ENCODE measurements at regions not wholly inside any gene's neighbourhood (a gene's known extent, or its start where the extent isn't known, plus 50 kb on each side); places are given as distances from the start of the nearest gene placed in this dataset.

DNA sequence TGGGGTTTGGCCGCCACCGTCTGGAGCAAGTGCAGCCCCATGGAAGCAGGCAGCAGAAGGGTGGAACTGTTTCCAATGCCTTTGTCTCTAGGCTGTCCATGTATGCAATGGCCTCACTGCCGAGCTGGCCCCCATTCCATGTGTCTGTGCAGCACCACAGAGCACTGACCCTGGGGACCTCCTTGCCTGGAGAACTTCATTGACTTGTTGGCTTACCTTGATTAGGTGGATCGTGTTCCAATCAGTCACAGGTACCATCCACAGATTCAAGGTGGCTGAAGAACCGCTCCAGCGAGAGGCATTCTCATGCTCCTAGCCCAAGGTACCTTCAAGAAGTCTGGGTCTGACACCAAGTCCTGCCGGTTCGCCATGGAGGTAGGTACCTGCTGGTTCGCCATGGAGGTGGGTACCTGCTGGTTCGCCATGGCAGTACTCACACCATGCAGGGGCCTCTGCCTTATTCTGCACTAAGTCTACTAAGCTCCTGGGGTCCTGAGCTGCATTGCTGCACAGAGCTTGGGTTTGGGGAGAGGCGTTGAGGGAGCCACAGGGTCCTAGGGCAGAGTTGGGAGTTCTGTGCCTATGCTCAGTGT, 358.3 kb upstream of the IRX1 start:
- no peak for DNase-seq (ENCODE audit: extremely low read depth, low read depth)

- DNase-seq (ENCODE audit: extremely low read depth, low read depth): no peak
These were observed 361.1 kb upstream of the IRX1 start for GRCh38 chr5:3234566-3234965.

GRCh38 chr5:3230941-3231340, 364.7 kb upstream of the IRX1 start:
- no peak for DNase-seq (ENCODE audit: extremely low read depth, low read depth)

DNA sequence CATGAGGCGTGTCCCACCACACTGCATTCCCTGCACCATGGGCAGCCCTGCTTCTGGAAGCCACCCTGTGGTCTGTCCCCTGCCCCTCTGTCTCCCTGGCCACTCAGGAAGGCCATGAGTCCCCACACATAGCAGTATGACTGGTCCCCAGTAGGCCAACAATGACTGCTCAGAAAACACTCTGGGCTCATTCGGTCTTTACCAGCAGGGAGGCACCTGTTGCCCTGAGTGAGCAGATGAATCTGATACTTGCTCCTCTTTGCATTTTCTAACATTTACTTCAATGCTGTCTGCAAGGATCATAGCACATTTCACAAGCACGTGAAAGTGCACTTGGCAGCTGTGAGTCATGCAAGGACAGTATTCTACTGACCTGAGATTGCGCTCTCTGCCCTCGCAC, 365.4 kb upstream of the IRX1 start:
- no peak for DNase-seq (ENCODE audit: extremely low read depth, low read depth)

- no peak for DNase-seq (ENCODE audit: extremely low read depth, low read depth)
These were observed 369.3 kb upstream of the IRX1 start for GRCh38 chr5:3226196-3226920.

- no peak for DNase-seq (ENCODE audit: extremely low read depth, low read depth)
These were observed 370.3 kb upstream of the IRX1 start for GRCh38 chr5:3225201-3225960.

DNA sequence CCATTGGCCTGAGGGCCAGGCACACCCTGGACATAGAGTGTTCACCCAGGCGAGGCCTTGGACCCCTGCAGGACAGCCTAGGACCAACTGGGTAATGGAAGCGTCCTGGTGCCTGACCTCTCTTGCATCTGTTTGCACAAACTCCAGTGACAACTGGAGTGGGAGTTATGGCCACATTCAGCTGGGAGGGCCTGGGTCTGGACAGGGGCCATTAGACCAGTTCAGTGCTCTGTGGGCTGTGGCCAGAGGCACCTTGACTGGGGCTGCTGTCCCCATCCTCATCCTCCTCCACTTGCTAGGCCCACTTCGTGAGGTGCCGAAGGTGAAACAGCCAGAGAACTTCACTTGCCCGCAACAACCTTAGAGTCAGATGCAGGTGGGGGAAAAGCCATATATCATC, 372.7 kb upstream of the IRX1 start:
- no peak for DNase-seq (ENCODE audit: extremely low read depth, low read depth)

GRCh38 chr5:3221432-3221831, 374.2 kb upstream of the IRX1 start:
- DNase-seq (ENCODE audit: extremely low read depth, low read depth): no peak

GRCh38 chr5:3220638-3221288, 374.9 kb upstream of the IRX1 start:
- DNase-seq (ENCODE audit: extremely low read depth, low read depth): no peak

DNA sequence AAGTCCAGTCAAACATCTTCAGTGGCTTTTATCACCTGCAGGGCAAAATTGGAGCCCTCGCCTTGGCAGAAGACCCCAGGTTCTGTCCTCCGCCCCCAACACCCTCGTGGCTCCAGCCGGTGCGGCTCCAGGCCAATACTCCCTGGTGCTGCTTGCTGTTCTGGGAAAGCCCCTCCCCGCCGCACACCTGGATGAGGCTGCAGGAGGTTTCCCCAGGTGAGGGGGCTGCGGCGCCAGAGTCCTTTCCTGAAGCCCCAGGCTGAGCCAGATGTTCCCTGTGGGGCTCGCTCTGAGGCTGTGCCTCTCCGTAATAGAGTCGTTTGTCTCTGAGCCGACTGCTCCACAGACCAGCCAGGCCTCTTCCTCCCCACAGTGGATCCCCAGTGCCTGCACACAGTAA, 375.4 kb upstream of the IRX1 start:
- no peak for DNase-seq (ENCODE audit: extremely low read depth, low read depth)

DNA sequence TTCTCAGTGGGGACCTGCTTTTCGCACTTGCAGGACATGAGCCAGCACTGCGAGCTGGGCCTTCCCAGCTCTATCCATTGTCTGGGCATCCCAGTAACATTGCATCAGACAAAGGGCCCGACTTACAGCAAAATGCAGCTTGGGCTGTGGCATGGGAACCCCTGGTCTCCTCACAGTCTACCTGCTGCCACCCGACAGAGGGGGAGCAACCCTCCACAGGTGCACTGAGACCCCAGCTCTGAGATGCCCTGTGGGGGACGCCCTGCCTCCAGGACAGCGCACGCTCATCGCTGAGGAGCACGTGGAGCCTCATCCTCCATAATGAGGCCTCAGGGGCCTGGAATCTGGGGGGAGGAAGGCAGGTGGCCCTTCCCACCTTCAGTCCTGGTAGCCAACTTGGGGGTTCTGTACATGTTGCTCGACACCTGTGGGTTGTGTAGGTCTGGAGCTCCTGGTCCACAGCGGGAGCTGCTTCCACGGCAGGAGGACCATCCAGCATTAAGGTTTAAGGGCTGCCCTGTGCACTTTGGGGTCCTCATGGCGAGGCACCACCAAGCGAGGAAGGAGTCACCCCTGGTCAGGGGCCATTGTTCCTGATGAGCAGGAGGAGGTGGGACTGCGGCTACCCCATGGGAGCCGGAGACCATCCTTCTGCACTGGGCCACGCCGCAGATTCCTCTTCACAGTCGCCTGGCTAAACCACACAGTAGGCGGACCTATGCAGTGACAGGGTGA, 376.5 kb upstream of the IRX1 start:
- no peak for DNase-seq (ENCODE audit: extremely low read depth, low read depth)

GRCh38 chr5:3217771-3218495, 377.7 kb upstream of the IRX1 start:
- no peak for DNase-seq (ENCODE audit: extremely low read depth, low read depth)

GRCh38 chr5:3217114-3217513, 378.5 kb upstream of the IRX1 start:
- DNase-seq (ENCODE audit: extremely low read depth, low read depth): no peak

DNA sequence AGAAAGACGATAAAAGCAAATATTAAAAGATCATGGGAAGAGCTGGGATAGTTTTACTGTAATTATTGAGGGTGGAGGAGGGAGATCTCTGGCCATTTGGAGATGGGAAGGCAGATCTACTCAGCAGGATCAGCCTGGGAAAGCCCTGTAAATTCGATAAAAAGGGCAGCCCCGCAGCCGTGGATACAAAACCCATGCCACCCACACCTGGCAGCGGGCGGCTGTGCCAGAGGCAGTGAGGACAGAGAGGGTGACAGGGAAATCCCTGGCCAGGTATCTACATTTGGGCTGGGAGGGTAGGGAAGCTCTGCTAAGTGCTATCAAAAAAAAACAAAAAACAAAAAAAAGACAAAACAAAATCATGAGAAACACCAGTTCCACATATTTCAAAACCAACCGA, 379.2 kb upstream of the IRX1 start:
- no peak for DNase-seq (ENCODE audit: extremely low read depth, low read depth)

DNA sequence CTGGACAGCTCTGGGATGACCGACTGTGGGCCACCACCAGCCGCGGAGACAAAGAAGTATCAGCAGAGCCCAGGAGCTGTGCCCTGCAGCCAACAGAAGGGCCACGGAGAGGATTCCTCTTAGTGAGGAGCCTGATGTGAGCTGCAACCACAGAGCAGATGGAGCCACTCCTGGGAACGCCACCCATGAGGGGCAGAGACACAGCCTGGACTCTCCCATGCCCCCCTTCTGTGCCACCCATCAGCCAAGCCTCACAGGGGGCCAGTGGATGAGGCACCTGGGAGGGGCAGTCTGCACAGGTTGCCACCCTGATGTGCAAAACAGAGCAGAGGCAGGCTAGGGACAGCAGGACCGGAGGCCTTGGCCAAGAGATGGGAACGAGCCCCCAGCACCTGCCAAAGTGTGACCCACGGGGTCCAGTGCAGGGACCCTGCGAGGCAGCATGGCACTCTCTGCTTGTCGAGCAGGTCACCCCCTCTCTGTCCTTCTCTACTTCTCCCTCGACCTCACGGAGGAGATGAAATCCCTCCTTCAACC, 380.7 kb upstream of the IRX1 start:
- DNase-seq (ENCODE audit: extremely low read depth, low read depth): no peak

DNA sequence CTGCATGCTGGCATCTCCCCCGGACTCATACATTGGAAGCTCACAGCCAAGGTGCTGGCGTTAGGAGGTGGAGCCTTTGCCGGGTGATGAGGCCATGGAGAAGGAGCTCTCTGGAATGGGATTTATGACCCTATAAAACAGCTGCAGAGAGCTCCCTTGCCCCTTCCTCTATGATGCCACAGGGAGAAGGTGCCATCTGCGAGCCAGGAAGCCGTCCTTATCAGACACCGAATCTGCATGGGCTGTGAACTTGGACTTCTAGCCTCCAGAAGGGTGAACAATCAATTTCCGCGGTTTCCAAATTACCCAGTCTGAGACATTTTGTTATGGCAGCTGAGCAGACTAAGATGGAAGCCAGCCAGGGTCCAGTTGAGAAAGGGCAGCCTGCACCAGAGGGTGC, 381.2 kb upstream of the IRX1 start:
- DNase-seq (ENCODE audit: extremely low read depth, low read depth): no peak

GRCh38 chr5:3212869-3213268, 382.8 kb upstream of the IRX1 start:
- DNase-seq (ENCODE audit: extremely low read depth, low read depth): no peak

DNA sequence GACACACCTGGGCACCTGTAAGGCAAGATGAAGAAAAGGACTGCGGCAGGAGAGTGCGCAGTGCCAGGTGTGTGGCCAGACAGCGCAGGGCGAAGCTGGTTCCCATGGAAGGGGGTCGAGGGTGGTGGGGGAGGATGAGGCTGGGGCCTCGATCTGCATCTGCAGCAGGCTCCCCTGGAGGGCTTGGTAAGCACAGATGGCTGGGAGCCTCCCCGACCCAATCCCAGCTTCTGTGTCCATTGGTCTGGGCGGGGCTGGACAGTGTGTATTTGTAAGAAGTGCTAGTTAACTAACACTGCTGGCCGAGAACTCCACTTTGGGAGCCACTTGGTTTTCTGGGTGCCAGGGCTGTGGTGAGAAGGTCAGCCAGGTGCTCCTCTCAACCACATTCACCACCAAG, 385.1 kb upstream of the IRX1 start:
- no peak for DNase-seq (ENCODE audit: extremely low read depth, low read depth)

GRCh38 chr5:3209918-3210317, 385.7 kb upstream of the IRX1 start:
- no peak for DNase-seq (ENCODE audit: extremely low read depth, low read depth)

GRCh38 chr5:3202570-3202969, 393.1 kb upstream of the IRX1 start:
- DNase-seq (ENCODE audit: extremely low read depth, low read depth): no peak

All from NCI-H460 (cell line).